NOMO-1 treated with DMSO at 0.1 percent for 48 hours (cell line): ENCODE measurements at regions not wholly inside any gene's neighbourhood (a gene's known extent, or its start where the extent isn't known, plus 50 kb on each side); places are given as distances from the start of the nearest gene placed in this dataset.

ENCODE experiments used
- DNase-seq: peaks from one replicate; lab custom pipeline; 2025; ENCODE audit not compliant: unreplicated experiment; lab: John Stamatoyannopoulos, UW

GRCh38 chr15:48038221-48038620, 82.6 kb upstream of the SLC24A5 start:
- no peak for DNase-seq

GRCh38 chr15:48040166-48040817, 80.5 kb upstream of the SLC24A5 start:
- DNase-seq: peak; percentile 17

GRCh38 chr15:48041454-48041853, 79.3 kb upstream of the SLC24A5 start:
- DNase-seq: no peak

GRCh38 chr15:48046813-48047438, 73.9 kb upstream of the SLC24A5 start:
- no peak for DNase-seq

- no peak for DNase-seq
Observed at GRCh38 chr15:48049736-48050135, 71.1 kb upstream of the SLC24A5 start.

- DNase-seq: no peak
Observed at GRCh38 chr15:48052946-48053345, 67.8 kb upstream of the SLC24A5 start.

- DNase-seq: peak; percentile 5
Observed at GRCh38 chr15:48058371-48058770, 62.4 kb upstream of the SLC24A5 start.

- DNase-seq: no peak
Observed at GRCh38 chr15:48059791-48060190, 61.0 kb upstream of the SLC24A5 start.

- DNase-seq: no peak
Observed at GRCh38 chr15:48060396-48060795, 60.4 kb upstream of the SLC24A5 start.

GRCh38 chr15:48061605-48062004, 59.2 kb upstream of the SLC24A5 start:
- DNase-seq: no peak

- no peak for DNase-seq
Observed at GRCh38 chr15:48062148-48062872, 58.5 kb upstream of the SLC24A5 start.

- no peak for DNase-seq
Observed at GRCh38 chr15:48063411-48063985, 57.3 kb upstream of the SLC24A5 start.

GRCh38 chr15:48064421-48064820, 56.4 kb upstream of the SLC24A5 start:
- no peak for DNase-seq

GRCh38 chr15:48066456-48066855, 54.3 kb upstream of the SLC24A5 start:
- DNase-seq: no peak
